K562 (cell line): ENCODE measurements at regions not wholly inside any gene's neighbourhood (a gene's known extent, or its start where the extent isn't known, plus 50 kb on each side); places are given as distances from the start of the nearest gene placed in this dataset.
A peak's percentile ranks its signal among the peaks of the same experiment; 100 is the strongest.

Experiments used
- CEBPG ChIP-seq, 3 experiments: fragments of 200-800 bp in 1 of 3; sonication (Bioruptor generic) in 1 of 3; sonication (generic) in 1 of 3; formaldehyde crosslinking in 1 of 3; IDR thresholded peaks in 2 of 3; conservative IDR thresholded peaks in 1 of 3; 2 replicates each; pipeline versions ENCODE4 v1.6.1 to v1.8.0; 2016 to 2022; ENCODE audit warnings: missing compliant biosample characterization in 2 of 3, missing genetic modification characterization in 2 of 3, mild to moderate bottlenecking in 1 of 3, missing genetic modification reagents in 1 of 3
- CSDE1 ChIP-seq, 2 experiments: fragments of 450-650 bp; IDR thresholded peaks; 2 replicates each; pipeline ENCODE4 v1.6.1; 2016; ENCODE audit warnings: mild to moderate bottlenecking in 1 of 2
- GABPB2 ChIP-seq: fragments of 250-450 bp; sonication (Bioruptor Pico); conservative IDR thresholded peaks from 2 replicates; pipeline ENCODE4 v1.5.1; 2021; ENCODE audit warnings: mild to moderate bottlenecking
- ILK ChIP-seq: fragments of 450-650 bp; IDR thresholded peaks from 2 replicates; pipeline ENCODE4 v1.6.1; 2016; ENCODE audit warnings: missing genetic modification characterization, low read depth, mild to moderate bottlenecking, missing compliant biosample characterization, moderate library complexity, borderline replicate concordance
- JUN ChIP-seq, 2 experiments: sonication (generic) in 1 of 2; formaldehyde crosslinking in 1 of 2; IDR thresholded peaks; 2 replicates each; pipeline versions ENCODE4 v1.6.1 to v1.8.0; 2012 to 2022; ENCODE audit warnings: borderline replicate concordance in 2 of 2, mild to moderate bottlenecking in 2 of 2, improper control_type of control experiment in 1 of 2, low read depth in 1 of 2, low read length in 1 of 2, missing genetic modification reagents in 1 of 2
- KAT8 ChIP-seq: fragments of 450-650 bp; IDR thresholded peaks from 2 replicates; pipeline ENCODE4 v1.6.1; 2016; ENCODE audit warnings: low read depth, mild to moderate bottlenecking
- KLF1 ChIP-seq: fragments of 450-650 bp; IDR thresholded peaks from 2 replicates; pipeline ENCODE4 v1.6.1; 2016; ENCODE audit warnings: missing genetic modification characterization, missing compliant biosample characterization
- MAZ ChIP-seq, 2 experiments: fragments of 450-650 bp in 1 of 2; sonication (generic) in 1 of 2; formaldehyde crosslinking; IDR thresholded peaks in 1 of 2; conservative IDR thresholded peaks in 1 of 2; 2 replicates each; pipeline versions ENCODE4 v1.4.0 to v1.5.0; 2020; ENCODE audit warnings: mild to moderate bottlenecking in 1 of 2, missing genetic modification reagents in 1 of 2
- MBD2 ChIP-seq: sonication (generic); IDR thresholded peaks from 2 replicates; pipeline ENCODE4 v1.6.1; 2016; ENCODE audit warnings: low read depth, borderline replicate concordance
- NCOA6 ChIP-seq: fragments of 450-650 bp; IDR thresholded peaks from 2 replicates; pipeline ENCODE4 v1.6.1; 2017; ENCODE audit warnings: mild to moderate bottlenecking
- NELFE ChIP-seq: IDR thresholded peaks from 2 replicates; pipeline ENCODE4 v1.6.1; 2011; ENCODE audit warnings: mild to moderate bottlenecking; ENCODE audit not compliant: insufficient read depth, insufficient read length
- POLR2A ChIP-seq: fragments of 450-650 bp; conservative IDR thresholded peaks from 2 replicates; pipeline ENCODE4 v1.6.1; 2016
- POLR3A ChIP-seq: IDR thresholded peaks from 2 replicates; pipeline ENCODE4 v1.6.1; 2011; ENCODE audit warnings: borderline replicate concordance, mild to moderate bottlenecking, moderate library complexity; ENCODE audit not compliant: insufficient read length, insufficient read depth; ENCODE audit errors: extremely low read depth
- RAD51 ChIP-seq: fragments of 450-650 bp; IDR thresholded peaks from 2 replicates; pipeline ENCODE4 v1.7.1; 2016; ENCODE audit warnings: low read depth, mild to moderate bottlenecking, borderline replicate concordance
- SMAD1 ChIP-seq: fragments of 150-350 bp; IDR thresholded peaks from 2 replicates; pipeline ENCODE4 v1.6.1; 2014; ENCODE audit warnings: low read length, low read depth; ENCODE audit not compliant: partially characterized antibody
- SMARCB1 ChIP-seq: IDR thresholded peaks from 2 replicates; pipeline ENCODE4 v1.6.1; 2011; ENCODE audit warnings: improper control_type of control experiment, low read depth; ENCODE audit not compliant: insufficient read length
- SREBF1 ChIP-seq: fragments of 150-350 bp; IDR thresholded peaks from 2 replicates; pipeline ENCODE4 v1.6.1; 2014; ENCODE audit warnings: antibody characterized with exemption, low read depth, low read length, borderline replicate concordance
- ZMIZ1 ChIP-seq, 2 experiments: fragments of 150-350 bp in 1 of 2; IDR thresholded peaks; 2 replicates each; pipeline ENCODE4 v1.6.1; 2012 to 2016; ENCODE audit warnings: low read depth in 2 of 2, low read length in 2 of 2, mild to moderate bottlenecking in 1 of 2, moderate library complexity in 1 of 2
- TF ChIP-seq, protein P1 (sequence below), 2 experiments: fragments of 450-650 bp; conservative IDR thresholded peaks; 2 replicates each; pipeline ENCODE4 v1.6.1; 2017; ENCODE audit warnings: mild to moderate bottlenecking in 2 of 2, moderate library complexity in 2 of 2
- TF ChIP-seq, protein P2 (sequence below): sonication (generic); formaldehyde crosslinking; IDR thresholded peaks from 2 replicates; pipeline ENCODE4 v1.5.0; 2020; ENCODE audit warnings: missing genetic modification reagents

GRCh38 chr6:108737594-108738546 lies 110.4 kb upstream of the ARMC2 start (continued):
- TF ChIP-seq SMAD1 (no peak), SMARCB1 (no peak), GABPB2 (CRISPR knock-in tag) (no peak), MAZ (CRISPR knock-in tag; conservative IDR thresholded peaks at IDR 0.05 in 1 of 2, IDR thresholded peaks at IDR 0.05 in 1 of 2) (no peak; a peak in 1 of 4 replicates), MBD2 (no peak), NELFE (no peak), POLR2A (no peak), CSDE1 (IDR thresholded peaks at IDR 0.05) (no peak), ILK (no peak), CEBPG (CRISPR knock-in tag; IDR thresholded peaks at IDR 0.05) (peak; percentile 89), CEBPG (tag; conservative IDR thresholded peaks at IDR 0.05 in 1 of 2, IDR thresholded peaks at IDR 0.05 in 1 of 2) (peak; percentile 92 to 97), POLR3A (no peak), RAD51 (no peak), KLF1 (tag) (no peak), SREBF1 (no peak), ZMIZ1 (IDR thresholded peaks at IDR 0.05; ENCODE audit: low read depth in 2 of 2, low read length in 2 of 2) (0 out of 4 replicates have a peak, but pooled peaks of 1 of the 2 experiments have one; percentile 12), JUN (IDR thresholded peaks at IDR 0.05; ENCODE audit: borderline replicate concordance, low read depth, low read length) (peak; percentile 98), JUN (CRISPR knock-in tag; IDR thresholded peaks at IDR 0.05; ENCODE audit: borderline replicate concordance) (no peak), KAT8 (no peak), NCOA6 (no peak; the same call in 1 of the 2 replicates)
- TF ChIP-seq, protein P1, sequence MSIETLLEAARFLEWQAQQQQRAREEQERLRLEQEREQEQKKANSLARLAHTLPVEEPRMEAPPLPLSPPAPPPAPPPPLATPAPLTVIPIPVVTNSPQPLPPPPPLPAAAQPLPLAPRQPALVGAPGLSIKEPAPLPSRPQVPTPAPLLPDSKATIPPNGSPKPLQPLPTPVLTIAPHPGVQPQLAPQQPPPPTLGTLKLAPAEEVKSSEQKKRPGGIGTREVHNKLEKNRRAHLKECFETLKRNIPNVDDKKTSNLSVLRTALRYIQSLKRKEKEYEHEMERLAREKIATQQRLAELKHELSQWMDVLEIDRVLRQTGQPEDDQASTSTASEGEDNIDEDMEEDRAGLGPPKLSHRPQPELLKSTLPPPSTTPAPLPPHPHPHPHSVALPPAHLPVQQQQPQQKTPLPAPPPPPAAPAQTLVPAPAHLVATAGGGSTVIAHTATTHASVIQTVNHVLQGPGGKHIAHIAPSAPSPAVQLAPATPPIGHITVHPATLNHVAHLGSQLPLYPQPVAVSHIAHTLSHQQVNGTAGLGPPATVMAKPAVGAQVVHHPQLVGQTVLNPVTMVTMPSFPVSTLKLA (conservative IDR thresholded peaks at IDR 0.05), result peak in 1 of 2 experiments; percentile 59; a peak in 2 of 4 replicates
- TF ChIP-seq, protein P2, sequence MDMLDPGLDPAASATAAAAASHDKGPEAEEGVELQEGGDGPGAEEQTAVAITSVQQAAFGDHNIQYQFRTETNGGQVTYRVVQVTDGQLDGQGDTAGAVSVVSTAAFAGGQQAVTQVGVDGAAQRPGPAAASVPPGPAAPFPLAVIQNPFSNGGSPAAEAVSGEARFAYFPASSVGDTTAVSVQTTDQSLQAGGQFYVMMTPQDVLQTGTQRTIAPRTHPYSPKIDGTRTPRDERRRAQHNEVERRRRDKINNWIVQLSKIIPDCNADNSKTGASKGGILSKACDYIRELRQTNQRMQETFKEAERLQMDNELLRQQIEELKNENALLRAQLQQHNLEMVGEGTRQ, result no peak
